Rectal smooth muscle tissue (tissue), 1 donor: ENCODE measurements at regions not wholly inside any gene's neighbourhood (a gene's known extent, or its start where the extent isn't known, plus 50 kb on each side); places are given as distances from the start of the nearest gene placed in this dataset.

ENCODE experiments used
- H3K27ac ChIP-seq: one replicate; pipeline ENCODE4 v1.7.0; 2013; ENCODE audit warnings: low read depth, low read length, inconsistent platforms
- H3K27me3 ChIP-seq: one replicate; pipeline ENCODE4 v1.7.0; 2013; ENCODE audit warnings: low read length; ENCODE audit not compliant: control insufficient read depth, insufficient read depth
- H3K36me3 ChIP-seq: one replicate; pipeline ENCODE4 v1.7.0; 2013; ENCODE audit warnings: low read length; ENCODE audit not compliant: control insufficient read depth, insufficient read depth
- H3K4me1 ChIP-seq: one replicate; pipeline ENCODE4 v1.7.0; 2013; ENCODE audit warnings: low read length; ENCODE audit not compliant: control insufficient read depth, insufficient read depth
- H3K4me3 ChIP-seq: one replicate; pipeline ENCODE4 v1.7.0; 2013; ENCODE audit warnings: low read length
- H3K9ac ChIP-seq: one replicate; pipeline ENCODE4 v1.7.0; 2013; ENCODE audit warnings: low read length

GRCh38 chr3:56980798-56981390 is 79.6 kb upstream of the SPATA12 start:
- Histone ChIP-seq H3K9ac (no peak overlapping the region), H3K27me3 (no peaks in the 10 kb centered on the region), H3K36me3 (no peaks in the 10 kb centered on the region), H3K4me3 (no peak overlapping the region), H3K27ac (no peak overlapping the region), H3K4me1 (peaks cover 2% of the 10 kb centered on the region)

GRCh38 chr3:56980243-56980642 is 80.2 kb upstream of the SPATA12 start:
- H3K9ac ChIP-seq = no peak overlapping the region
- no peak overlapping the region for H3K27ac ChIP-seq
- no peaks in the 10 kb centered on the region for H3K36me3 ChIP-seq
- H3K27me3 ChIP-seq = no peaks in the 10 kb centered on the region
- peaks cover 2% of the 10 kb centered on the region for H3K4me1 ChIP-seq
- no peak overlapping the region for H3K4me3 ChIP-seq

GRCh38 chr3:56979791-56980190 is 80.7 kb upstream of the SPATA12 start:
- Histone ChIP-seq H3K4me3 (no peak overlapping the region), H3K36me3 (no peaks in the 10 kb centered on the region), H3K4me1 (peaks cover 2% of the 10 kb centered on the region), H3K27me3 (no peaks in the 10 kb centered on the region), H3K27ac (no peak overlapping the region), H3K9ac (no peak overlapping the region)

GRCh38 chr3:56977561-56977889 is 82.9 kb upstream of the SPATA12 start:
- no peak overlapping the region for H3K9ac ChIP-seq
- no peaks in the 10 kb centered on the region for H3K27me3 ChIP-seq
- no peaks in the 10 kb centered on the region for H3K36me3 ChIP-seq
- H3K27ac ChIP-seq = no peak overlapping the region
- H3K4me3 ChIP-seq = no peak overlapping the region
- peaks cover 2% of the 10 kb centered on the region for H3K4me1 ChIP-seq

- Histone ChIP-seq H3K27me3 (no peaks in the 10 kb centered on the region), H3K36me3 (no peaks in the 10 kb centered on the region), H3K4me1 (peaks cover 2% of the 10 kb centered on the region), H3K9ac (no peak overlapping the region), H3K4me3 (no peak overlapping the region), H3K27ac (no peak overlapping the region)
Observed at GRCh38 chr3:56976651-56977560, 83.6 kb upstream of the SPATA12 start.

- no peak overlapping the region for H3K27ac ChIP-seq
- H3K27me3 ChIP-seq = no peaks in the 10 kb centered on the region
- no peak overlapping the region for H3K4me3 ChIP-seq
Observed at GRCh38 chr3:56975567-56975966, 84.9 kb upstream of the SPATA12 start.

GRCh38 chr3:56974247-56974930 is 86.1 kb upstream of the SPATA12 start:
- H3K27ac ChIP-seq = no peak overlapping the region
- H3K4me3 ChIP-seq = no peak overlapping the region
- no peaks in the 10 kb centered on the region for H3K27me3 ChIP-seq
- no peak overlapping the region for H3K9ac ChIP-seq
- H3K36me3 ChIP-seq = no peaks in the 10 kb centered on the region
- peaks cover 2% of the 10 kb centered on the region for H3K4me1 ChIP-seq

More at GRCh38 chr3:56975567-56975966, 84.9 kb upstream of the SPATA12 start:
- Histone ChIP-seq H3K4me1 (peaks cover 2% of the 10 kb centered on the region), H3K9ac (no peak overlapping the region), H3K36me3 (no peaks in the 10 kb centered on the region)

GRCh38 chr3:56971816-56972215 is 88.6 kb upstream of the SPATA12 start:
- H3K4me1 ChIP-seq = no peaks in the 10 kb centered on the region
- H3K36me3 ChIP-seq = no peaks in the 10 kb centered on the region
- H3K27me3 ChIP-seq = no peaks in the 10 kb centered on the region
- no peak overlapping the region for H3K4me3 ChIP-seq
- no peak overlapping the region for H3K9ac ChIP-seq
- H3K27ac ChIP-seq = no peak overlapping the region

- Histone ChIP-seq H3K9ac (no peak overlapping the region), H3K4me1 (no peaks in the 10 kb centered on the region), H3K27ac (no peak overlapping the region), H3K27me3 (no peaks in the 10 kb centered on the region), H3K36me3 (no peaks in the 10 kb centered on the region), H3K4me3 (no peak overlapping the region)
Observed at GRCh38 chr3:56971261-56971660, 89.2 kb upstream of the SPATA12 start.

- H3K4me3 ChIP-seq = no peak overlapping the region
- H3K4me1 ChIP-seq = no peaks in the 10 kb centered on the region
- H3K36me3 ChIP-seq = no peaks in the 10 kb centered on the region
- no peak overlapping the region for H3K27ac ChIP-seq
- H3K27me3 ChIP-seq = no peaks in the 10 kb centered on the region
- no peak overlapping the region for H3K9ac ChIP-seq
Observed at GRCh38 chr3:56970461-56970879, 90.0 kb upstream of the SPATA12 start.

- Histone ChIP-seq H3K27me3 (no peaks in the 10 kb centered on the region), H3K36me3 (no peaks in the 10 kb centered on the region), H3K27ac (no peak overlapping the region), H3K9ac (no peak overlapping the region), H3K4me1 (no peaks in the 10 kb centered on the region), H3K4me3 (no peak overlapping the region)
Observed at GRCh38 chr3:56969851-56970250, 90.6 kb upstream of the SPATA12 start.

- no peaks in the 10 kb centered on the region for H3K4me1 ChIP-seq
- no peak overlapping the region for H3K4me3 ChIP-seq
- no peaks in the 10 kb centered on the region for H3K36me3 ChIP-seq
- no peak overlapping the region for H3K9ac ChIP-seq
- H3K27me3 ChIP-seq = no peaks in the 10 kb centered on the region
- H3K27ac ChIP-seq = no peak overlapping the region
Observed at GRCh38 chr3:56966509-56966908, 94.0 kb upstream of the SPATA12 start.
